ENCODE measurements at regions not wholly inside any gene's neighbourhood (a gene's known extent, or its start where the extent isn't known, plus 50 kb on each side); places are given as distances from the start of the nearest gene placed in this dataset.

DNA sequence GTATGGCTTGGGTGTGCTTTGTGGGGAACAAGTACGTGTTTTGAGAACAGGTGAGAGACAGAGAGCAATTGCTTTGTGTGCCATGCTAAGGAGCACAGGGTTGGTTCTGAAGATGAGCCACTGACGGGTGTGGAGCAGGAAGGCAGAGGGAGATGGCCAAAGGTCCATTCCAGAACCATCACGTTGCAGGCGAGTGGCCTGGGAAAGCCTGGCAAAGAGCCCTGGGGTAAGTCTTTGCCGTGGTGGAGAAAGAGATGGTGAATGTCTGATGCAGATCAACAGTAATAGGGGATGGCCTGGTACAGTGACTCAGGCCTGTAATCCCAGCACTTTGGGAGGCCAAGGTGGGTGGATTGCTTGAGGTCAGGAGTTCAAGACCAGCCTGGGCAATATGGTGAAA is 93.5 kb upstream of the ZNF521 start:
- WGBS, 2 donors = 88 to 93% methylated on average over 5 of the region's 5 CpGs
- TF ChIP-seq, protein P1, sequence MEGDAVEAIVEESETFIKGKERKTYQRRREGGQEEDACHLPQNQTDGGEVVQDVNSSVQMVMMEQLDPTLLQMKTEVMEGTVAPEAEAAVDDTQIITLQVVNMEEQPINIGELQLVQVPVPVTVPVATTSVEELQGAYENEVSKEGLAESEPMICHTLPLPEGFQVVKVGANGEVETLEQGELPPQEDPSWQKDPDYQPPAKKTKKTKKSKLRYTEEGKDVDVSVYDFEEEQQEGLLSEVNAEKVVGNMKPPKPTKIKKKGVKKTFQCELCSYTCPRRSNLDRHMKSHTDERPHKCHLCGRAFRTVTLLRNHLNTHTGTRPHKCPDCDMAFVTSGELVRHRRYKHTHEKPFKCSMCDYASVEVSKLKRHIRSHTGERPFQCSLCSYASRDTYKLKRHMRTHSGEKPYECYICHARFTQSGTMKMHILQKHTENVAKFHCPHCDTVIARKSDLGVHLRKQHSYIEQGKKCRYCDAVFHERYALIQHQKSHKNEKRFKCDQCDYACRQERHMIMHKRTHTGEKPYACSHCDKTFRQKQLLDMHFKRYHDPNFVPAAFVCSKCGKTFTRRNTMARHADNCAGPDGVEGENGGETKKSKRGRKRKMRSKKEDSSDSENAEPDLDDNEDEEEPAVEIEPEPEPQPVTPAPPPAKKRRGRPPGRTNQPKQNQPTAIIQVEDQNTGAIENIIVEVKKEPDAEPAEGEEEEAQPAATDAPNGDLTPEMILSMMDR (IDR thresholded peaks at IDR 0.05) = no peak
- H3K27me3 ChIP-seq = no peaks in the 10 kb centered on the region
- H3K9me3 ChIP-seq = no peaks in the 10 kb centered on the region
- no peaks in the 10 kb centered on the region for H3K36me3 ChIP-seq
- DNase-seq = no peak
- intact Hi-C loops (cut with DNase I) = no loop called here
- no peak overlapping the region for H3K27ac ChIP-seq
- no peak overlapping the region for H3K4me3 ChIP-seq (replicated peaks in 1 of 3)
- no peaks in the 10 kb centered on the region for H3K4me1 ChIP-seq

DNA sequence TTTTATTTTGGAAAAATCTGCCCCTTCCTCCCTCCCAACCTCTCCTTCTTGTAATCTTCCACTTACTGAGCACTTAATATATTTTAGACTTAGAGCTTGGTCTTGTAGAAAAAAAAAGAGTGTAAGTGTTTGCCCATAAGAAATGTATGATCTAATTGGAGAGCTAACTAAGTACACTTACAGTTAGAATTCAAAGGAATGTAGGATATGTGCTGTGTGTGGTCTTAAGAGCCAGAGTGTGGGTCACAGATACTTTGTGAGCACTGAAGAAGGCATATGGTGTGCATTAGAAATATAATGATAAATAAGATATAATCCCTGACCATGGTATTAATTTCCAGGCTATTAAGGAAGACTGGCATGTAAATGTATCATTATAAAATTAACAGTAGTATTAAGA is 91.8 kb upstream of the ZNF521 start:
- TF ChIP-seq, protein P1 (IDR thresholded peaks at IDR 0.05) = no peak
- TF ChIP-seq POLR2A (IDR thresholded peaks at IDR 0.05) = no peak
- Histone ChIP-seq H3K27ac (no peak overlapping the region), H3K4me3 (replicated peaks in 1 of 3) (no peak overlapping the region), H3K36me3 (no peaks in the 10 kb centered on the region), H3K4me1 (no peaks in the 10 kb centered on the region), H3K9me3 (no peaks in the 10 kb centered on the region), H3K27me3 (no peaks in the 10 kb centered on the region)
- no peak for DNase-seq
- intact Hi-C loops (cut with DNase I) = no loop called here

- H3K9me3 ChIP-seq = no peaks in the 10 kb centered on the region
- H3K36me3 ChIP-seq = no peaks in the 10 kb centered on the region
- H3K4me3 ChIP-seq (replicated peaks in 1 of 3) = no peak overlapping the region
- intact Hi-C loops (cut with DNase I) = no loop called here
- H3K4me1 ChIP-seq = no peaks in the 10 kb centered on the region
- DNase-seq = no peak
- no peaks in the 10 kb centered on the region for H3K27me3 ChIP-seq
- TF ChIP-seq, protein P1 (IDR thresholded peaks at IDR 0.05) = no peak
- TF ChIP-seq POLR2A (IDR thresholded peaks at IDR 0.05) = no peak
- H3K27ac ChIP-seq = no peak overlapping the region
- 92 to 96% methylated on average over 3 of the region's 3 CpGs for WGBS, 2 donors
Observed at GRCh38 chr18:25435149-25435782, 83.3 kb upstream of the ZNF521 start.

- Histone ChIP-seq H3K27ac (no peak overlapping the region), H3K36me3 (no peaks in the 10 kb centered on the region), H3K4me1 (no peaks in the 10 kb centered on the region), H3K9me3 (no peaks in the 10 kb centered on the region), H3K4me3 (replicated peaks in 1 of 3) (no peak overlapping the region), H3K27me3 (no peaks in the 10 kb centered on the region)
- TF ChIP-seq, protein P1 (IDR thresholded peaks at IDR 0.05) = no peak
- TF ChIP-seq POLR2A (IDR thresholded peaks at IDR 0.05) = no peak
- no peak for DNase-seq
- intact Hi-C loops (cut with DNase I) = no loop called here
- WGBS, 2 donors = 88 to 90% methylated on average over 2 of the region's 2 CpGs
Observed at GRCh38 chr18:25434745-25435144, 82.8 kb upstream of the ZNF521 start.

DNA sequence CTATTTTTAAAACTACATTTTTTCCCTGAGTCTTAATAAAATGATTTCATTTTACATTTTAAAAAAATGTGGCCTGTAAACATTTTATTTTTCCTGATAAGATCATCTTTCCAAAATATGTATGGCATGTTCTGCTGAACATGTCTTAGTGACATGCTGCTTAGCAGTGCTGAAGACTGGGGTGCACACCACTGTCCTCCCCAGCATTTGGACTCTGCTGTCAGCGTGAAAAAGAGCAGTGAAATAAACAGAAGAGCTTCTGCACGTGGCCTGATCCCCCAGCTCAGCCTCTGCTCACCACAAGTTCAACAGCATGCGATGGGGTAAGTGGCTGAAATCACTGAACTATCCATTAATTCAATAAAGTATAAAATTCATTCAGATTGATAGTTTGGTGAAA is 81.6 kb upstream of the ZNF521 start:
- TF ChIP-seq, protein P1 (IDR thresholded peaks at IDR 0.05) = no peak
- no peak for TF ChIP-seq POLR2A (IDR thresholded peaks at IDR 0.05)
- no peaks in the 10 kb centered on the region for H3K36me3 ChIP-seq

More for the DNA sequence above, 81.6 kb upstream of the ZNF521 start:
- H3K4me1 ChIP-seq = no peaks in the 10 kb centered on the region
- no peaks in the 10 kb centered on the region for H3K27me3 ChIP-seq
- intact Hi-C loops (cut with DNase I) = no loop called here
- WGBS, 2 donors = 55 to 68% methylated on average over 3 of the region's 3 CpGs
- no peak for DNase-seq
- H3K27ac ChIP-seq = no peak overlapping the region
- H3K9me3 ChIP-seq = no peaks in the 10 kb centered on the region
- no peak overlapping the region for H3K4me3 ChIP-seq (replicated peaks in 1 of 3)

Data from thyroid gland (tissue), 4 donors.